Heart right ventricle (tissue), 16 donors: ENCODE measurements at regions not wholly inside any gene's neighbourhood (a gene's known extent, or its start where the extent isn't known, plus 50 kb on each side); places are given as distances from the start of the nearest gene placed in this dataset.

Source experiments
- ATAC-seq, 8 donors: fragments of 200-7000 bp; cut with Tn5 transposase; one replicate each; pipeline ENCODE4 v1.9.1; 2020; ENCODE audit warnings: mild to moderate bottlenecking in 8 of 8, moderate library complexity in 8 of 8, moderate number of reproducible peaks in 1 of 8
- DNase-seq, 2 donors: peaks; one replicate each; pipeline ENCODE4 v3.0.0-alpha.2; 2020
- H3K27ac ChIP-seq, 10 donors: fragments of 200-600 bp; sonication (generic) in 2 of 10; one replicate each; pipeline versions ENCODE4 v1.5.0 to v1.8.0; 2020 to 2022; ENCODE audit warnings: mild to moderate bottlenecking in 3 of 10
- H3K27me3 ChIP-seq, 7 donors: fragments of 200-600 bp; one replicate each; pipeline ENCODE4 v1.8.0; 2021 to 2022; ENCODE audit warnings: mild to moderate bottlenecking in 2 of 7
- H3K36me3 ChIP-seq, 9 donors: fragments of 200-600 bp; sonication (generic) in 1 of 9; one replicate each; pipeline versions ENCODE4 v1.5.0 to v1.8.0; 2020 to 2022; ENCODE audit warnings: mild to moderate bottlenecking in 2 of 9
- H3K4me1 ChIP-seq, 9 donors: fragments of 200-600 bp; sonication (generic) in 1 of 9; one replicate each; pipeline versions ENCODE4 v1.5.0 to v1.8.0; 2020 to 2022; ENCODE audit warnings: mild to moderate bottlenecking in 4 of 9
- H3K4me3 ChIP-seq, 10 donors: fragments of 200-600 bp; sonication (generic) in 2 of 10; one replicate each; pipeline versions ENCODE4 v1.5.0 to v1.8.0; 2020 to 2022; ENCODE audit warnings: mild to moderate bottlenecking in 7 of 10, moderate library complexity in 2 of 10
- H3K9me3 ChIP-seq, 11 donors: fragments of 200-600 bp in 10 of 11; sonication (generic) in 2 of 11; one replicate each; pipeline versions ENCODE4 v1.5.0 to v1.8.0; 2013 to 2022; ENCODE audit warnings: mild to moderate bottlenecking in 2 of 11, control low read depth in 1 of 11, moderate library complexity in 1 of 11
- WGBS, 2 donors: extraction: QIAGEN DNeasy Blood & Tissue Kit; methylation state at CpG; one replicate each; pipeline ENCODE4 v1.1.7; 2013; ENCODE audit warnings: inconsistent platforms in 1 of 2; 5-methylcytosine and 5-hydroxymethylcytosine counted together
- intact Hi-C, 10 donors: fragments of 100-400 bp; cut with DNase I; formaldehyde crosslinking; loops; one replicate each; pipeline versions ENCODE4 v1.11.1 to v1.14.2; 2022
- TF ChIP-seq, protein P1 (sequence below), 9 donors: fragments of 200-600 bp; sonication (generic) in 2 of 9; IDR thresholded peaks; one replicate each; pipeline versions ENCODE4 v1.5.0 to v1.8.0; 2021 to 2022; ENCODE audit warnings: antibody characterized with exemption in 9 of 9, mild to moderate bottlenecking in 5 of 9, moderate library complexity in 1 of 9
- donor health status: Arrhythmogenic right ventricular cardiomyopathy.
- donor health status: ischemic (EF 13 %, LVEDD 7.1; RV severe dilation, severe dysfunction).
- donor health status: healthy with polysubstance abuse.
- donor health status: DM: no; HTN: yes; CAD: no.
- donor health status: DM: no; HTN: no; CAD: no.
- donor health status: ischemic (EF 25% LVEDD 6.9; RV normal size, moderate dysfunction).
- donor health status: ischemic (EF 25% LVEDD 5.7; RV mildly dilated, moderate dysfunction).
- donor health status: healthy.
- donor health status: DM: yes; HTN: yes; CAD: no.
- donor health status: Ischemic cardiomyopathy.
- donor health status: ischemic (EF 35%, LVEDD 5.7; RV mildly dilated, moderate dysfunction).
- donor health status: nonischemic (EF 11% LVEDD 7.7; RV severe dilation, severe dysfunction).
- donor health status: DM: yes; HTN: yes; CAD: no.
- donor health status: PGD.
- donor health status: ischemic (EF 29% LVEDD 5.4; RV normal size, mild dysfunction).
- donor health status: nonischemic (EF 23%, LVEDD 6.1; RV moderate dilation, normal function).

DNA sequence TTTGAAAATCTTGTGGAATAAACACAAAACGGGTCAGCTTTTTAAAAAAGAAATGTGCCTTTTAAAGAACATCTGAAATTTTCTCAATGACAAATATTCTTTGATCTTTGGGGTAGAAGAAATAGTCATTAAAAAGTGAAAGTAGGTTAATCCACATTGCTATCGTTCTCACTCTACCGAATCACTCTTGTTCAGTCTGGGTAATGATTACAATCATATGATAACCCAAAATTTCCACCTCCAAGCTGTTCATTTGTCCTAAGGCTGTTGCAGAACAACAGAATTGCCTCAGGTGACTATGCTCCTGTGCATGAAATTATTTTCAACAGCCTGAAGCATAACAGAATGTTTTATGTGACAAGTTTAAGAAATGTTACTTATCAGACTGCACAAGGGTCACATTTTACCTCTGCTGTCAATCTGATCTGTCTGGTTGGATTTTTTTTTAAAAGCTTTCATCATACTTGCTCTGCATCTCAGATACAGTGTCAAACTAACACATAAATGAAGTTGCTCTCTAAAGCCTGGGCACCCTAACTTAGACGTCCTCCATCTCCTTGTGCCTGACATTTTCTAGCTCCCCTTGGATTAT, 227.3 kb downstream of the LURAP1L start:
- Histone ChIP-seq H3K27me3 (no peaks in the 10 kb centered on the region), H3K4me1 (peaks cover 0 to 10% (median 0%) of the 10 kb centered on the region in 9 donors), H3K4me3 (no peak overlapping the region), H3K36me3 (no peaks in the 10 kb centered on the region), H3K9me3 (peaks cover 0 to 12% (median 0%) of the 10 kb centered on the region in 11 donors), H3K27ac (no peak overlapping the region)
- WGBS, 2 donors: 56 to 59% methylated on average over 4 of the region's 4 CpGs
- intact Hi-C loops: no loop called here
- ATAC-seq (no peak), DNase-seq (no peak)
- TF ChIP-seq, protein P1, sequence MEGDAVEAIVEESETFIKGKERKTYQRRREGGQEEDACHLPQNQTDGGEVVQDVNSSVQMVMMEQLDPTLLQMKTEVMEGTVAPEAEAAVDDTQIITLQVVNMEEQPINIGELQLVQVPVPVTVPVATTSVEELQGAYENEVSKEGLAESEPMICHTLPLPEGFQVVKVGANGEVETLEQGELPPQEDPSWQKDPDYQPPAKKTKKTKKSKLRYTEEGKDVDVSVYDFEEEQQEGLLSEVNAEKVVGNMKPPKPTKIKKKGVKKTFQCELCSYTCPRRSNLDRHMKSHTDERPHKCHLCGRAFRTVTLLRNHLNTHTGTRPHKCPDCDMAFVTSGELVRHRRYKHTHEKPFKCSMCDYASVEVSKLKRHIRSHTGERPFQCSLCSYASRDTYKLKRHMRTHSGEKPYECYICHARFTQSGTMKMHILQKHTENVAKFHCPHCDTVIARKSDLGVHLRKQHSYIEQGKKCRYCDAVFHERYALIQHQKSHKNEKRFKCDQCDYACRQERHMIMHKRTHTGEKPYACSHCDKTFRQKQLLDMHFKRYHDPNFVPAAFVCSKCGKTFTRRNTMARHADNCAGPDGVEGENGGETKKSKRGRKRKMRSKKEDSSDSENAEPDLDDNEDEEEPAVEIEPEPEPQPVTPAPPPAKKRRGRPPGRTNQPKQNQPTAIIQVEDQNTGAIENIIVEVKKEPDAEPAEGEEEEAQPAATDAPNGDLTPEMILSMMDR (IDR thresholded peaks at IDR 0.05): no peak

DNA sequence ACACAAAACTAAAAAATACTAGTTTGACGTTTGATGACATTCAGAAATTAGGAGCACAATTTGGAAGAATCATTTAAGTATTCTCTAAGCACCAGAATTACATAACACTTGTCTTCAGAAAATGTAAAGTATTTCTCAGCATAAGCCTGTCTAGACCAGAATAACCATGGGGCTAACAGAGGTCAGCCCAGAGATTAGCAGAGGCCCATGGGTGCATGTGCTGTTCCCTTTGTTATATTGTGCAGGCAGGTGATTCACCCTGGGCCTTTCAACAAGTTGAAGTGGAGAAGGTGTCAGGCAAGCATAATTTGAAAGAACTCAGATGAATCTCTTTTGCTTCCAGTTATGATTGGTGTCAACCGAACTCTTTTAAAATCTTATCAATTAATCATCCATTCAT, 227.9 kb downstream of the LURAP1L start:
- Histone ChIP-seq H3K27me3 (no peaks in the 10 kb centered on the region), H3K9me3 (peaks cover 0 to 12% (median 0%) of the 10 kb centered on the region in 11 donors), H3K27ac (no peak overlapping the region), H3K36me3 (no peaks in the 10 kb centered on the region), H3K4me1 (peaks cover 0 to 10% (median 0%) of the 10 kb centered on the region in 9 donors), H3K4me3 (no peak overlapping the region)
- 62 to 69% methylated on average over 2 of the region's 2 CpGs for WGBS, 2 donors
- TF ChIP-seq, protein P1 (IDR thresholded peaks at IDR 0.05): no peak
- DNase-seq (no peak), ATAC-seq (peak in 6 of 8 donors; percentile 66 to 94 (median 82))
- intact Hi-C loops: no loop called here

- Histone ChIP-seq H3K27ac (no peak overlapping the region), H3K36me3 (no peaks in the 10 kb centered on the region), H3K27me3 (no peaks in the 10 kb centered on the region), H3K9me3 (peaks cover 0 to 4% (median 0%) of the 10 kb centered on the region in 11 donors), H3K4me3 (no peak overlapping the region), H3K4me1 (no peaks in the 10 kb centered on the region)
- intact Hi-C loops: no loop called here
- WGBS, 2 donors: 81 to 85% methylated on average over 2 of the region's 2 CpGs
- DNase-seq (no peak), ATAC-seq (no peak)
- TF ChIP-seq, protein P1 (IDR thresholded peaks at IDR 0.05): no peak
Measured at GRCh38 chr9:13009871-13010270, 235.1 kb downstream of the LURAP1L start.

DNA sequence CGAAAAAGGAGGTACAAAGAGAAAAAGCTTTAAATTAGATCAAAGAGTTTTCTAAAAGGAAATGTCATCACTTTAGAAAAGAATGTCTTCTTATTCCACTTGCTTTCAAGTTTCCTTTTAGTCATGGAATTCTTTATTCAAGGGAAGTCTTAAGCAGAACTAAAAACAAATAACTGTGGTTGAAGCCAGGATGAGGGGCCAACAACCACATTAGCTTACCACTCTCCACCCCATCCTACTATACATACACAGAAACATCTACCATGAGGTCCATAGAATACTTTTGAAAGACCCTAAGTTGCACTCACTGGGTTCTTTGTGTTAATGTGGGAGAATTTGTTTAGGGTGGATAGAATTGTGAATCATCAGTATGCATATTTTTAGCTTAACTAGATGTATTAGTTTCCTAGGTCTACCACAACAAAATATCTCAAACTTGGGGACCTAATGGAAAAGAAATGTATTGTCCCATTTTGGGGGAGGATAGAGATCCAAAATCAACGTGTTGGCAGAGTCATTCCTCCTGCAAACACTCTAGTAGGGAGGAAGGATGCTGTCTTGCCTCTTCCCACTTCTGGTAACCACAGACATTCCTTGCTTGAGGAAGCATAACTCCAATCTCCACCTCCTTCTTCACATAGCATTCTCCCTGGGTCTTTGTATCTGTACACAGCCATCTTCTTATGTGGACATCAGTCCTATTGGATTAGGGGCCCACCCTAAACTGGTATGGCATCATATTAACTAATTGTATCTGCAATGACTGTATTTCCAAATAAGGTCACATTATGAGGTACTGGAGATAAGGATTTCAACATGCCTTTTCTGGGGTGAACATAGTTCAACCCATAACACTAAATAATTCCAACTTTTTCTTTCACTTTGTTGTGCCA, 239.4 kb downstream of the LURAP1L start:
- Histone ChIP-seq H3K9me3 (peaks cover 0 to 3% (median 0%) of the 10 kb centered on the region in 11 donors), H3K27ac (no peak overlapping the region), H3K4me3 (no peak overlapping the region), H3K36me3 (no peaks in the 10 kb centered on the region), H3K27me3 (no peaks in the 10 kb centered on the region), H3K4me1 (no peaks in the 10 kb centered on the region)
- DNase-seq (no peak), ATAC-seq (no peak)
- TF ChIP-seq, protein P1 (IDR thresholded peaks at IDR 0.05): no peak
- WGBS, 2 donors: 21 to 54% methylated on average over 2 of the region's 2 CpGs
- intact Hi-C loops: no loop called here
